ENCODE measurements at regions not wholly inside any gene's neighbourhood (a gene's known extent, or its start where the extent isn't known, plus 50 kb on each side); places are given as distances from the start of the nearest gene placed in this dataset.

GRCh38 chr11:103648054-103648453, 388.4 kb upstream of the DDI1 start:
- H4K20me1 ChIP-seq (ENCODE audit: insufficient read depth), result no peaks in the 10 kb centered on the region
- ChIA-PET CTCF (no interaction called here), POLR2A (ENCODE audit: unreplicated experiment) (interaction anchor here (0.6 kb wide), 2 partner anchors 9 to 457 kb away, joined by 3 to 7 read pairs; no protein-coding TSS in a partner anchor)
- no peaks in the 10 kb centered on the region for H3K27me3 ChIP-seq (ENCODE audit: insufficient read depth, low read depth)
- no peaks in the 10 kb centered on the region for H3F3A ChIP-seq (ENCODE audit: insufficient read depth, low read depth)
- no peak for DNase-seq
- TF ChIP-seq EZH2 (IDR thresholded peaks at IDR 0.05; ENCODE audit: low read depth) (no peak), CTCF (conservative IDR thresholded peaks at IDR 0.05) (no peak)
- H3K79me2 ChIP-seq (ENCODE audit: low read depth), result no peaks in the 10 kb centered on the region
- H3K4me3 ChIP-seq, result no peak overlapping the region
- no peaks in the 10 kb centered on the region for H3K36me3 ChIP-seq (ENCODE audit: low read depth)
- BruUV-seq (replicated peaks), result no TSS peak
- no peak overlapping the region for H3K4me2 ChIP-seq
- no peaks in the 10 kb centered on the region for H3K9me2 ChIP-seq (ENCODE audit: insufficient read depth)
- peak overlapping the region; percentile 26; the same call in 1 of the 2 replicates for H2AFZ ChIP-seq
- peaks cover 9% of the 10 kb centered on the region for H3K9me3 ChIP-seq (ENCODE audit: insufficient read depth, low read depth)
- no peaks in the 10 kb centered on the region for H3K4me1 ChIP-seq (replicated peaks; ENCODE audit: insufficient read depth)
- no peak overlapping the region for H3K27ac ChIP-seq
- intact Hi-C loops (cut with micrococcal nuclease; ENCODE audit: unreplicated experiment), result no loop called here

- Histone ChIP-seq H3K79me2 (ENCODE audit: low read depth) (no peaks in the 10 kb centered on the region), H3K4me1 (replicated peaks; ENCODE audit: insufficient read depth) (no peaks in the 10 kb centered on the region), H3K9me2 (ENCODE audit: insufficient read depth) (no peaks in the 10 kb centered on the region), H2AFZ (no peak overlapping the region; the same call in 1 of the 2 replicates), H3K27ac (no peak overlapping the region), H3F3A (ENCODE audit: insufficient read depth, low read depth) (no peaks in the 10 kb centered on the region), H3K27me3 (ENCODE audit: insufficient read depth, low read depth) (no peaks in the 10 kb centered on the region), H3K36me3 (ENCODE audit: low read depth) (no peaks in the 10 kb centered on the region), H3K4me3 (no peak overlapping the region), H4K20me1 (ENCODE audit: insufficient read depth) (no peaks in the 10 kb centered on the region), H3K4me2 (no peak overlapping the region), H3K9me3 (ENCODE audit: insufficient read depth, low read depth) (peaks cover 9% of the 10 kb centered on the region)
- no peak for TF ChIP-seq CTCF (conservative IDR thresholded peaks at IDR 0.05)
- no peak for TF ChIP-seq EZH2 (IDR thresholded peaks at IDR 0.05; ENCODE audit: low read depth)
- POLR2A ChIA-PET (ENCODE audit: unreplicated experiment), result interaction anchor here (0.6 kb wide), 2 partner anchors 9 to 456 kb away, joined by 3 to 7 read pairs; no protein-coding TSS in a partner anchor
- no peak for DNase-seq
- BruUV-seq (replicated peaks), result no TSS peak
- CTCF ChIA-PET, result no interaction called here
- intact Hi-C loops (cut with micrococcal nuclease; ENCODE audit: unreplicated experiment), result no loop called here
These were observed 387.6 kb upstream of the DDI1 start for GRCh38 chr11:103648670-103649400.

GRCh38 chr11:103649401-103649895, 387.0 kb upstream of the DDI1 start:
- BruUV-seq (replicated peaks), result no TSS peak
- no peaks in the 10 kb centered on the region for H3K27me3 ChIP-seq (ENCODE audit: insufficient read depth, low read depth)
- intact Hi-C loops (cut with micrococcal nuclease; ENCODE audit: unreplicated experiment), result no loop called here
- H3K27ac ChIP-seq, result no peak overlapping the region
- no peak overlapping the region for H2AFZ ChIP-seq
- H3K4me1 ChIP-seq (replicated peaks; ENCODE audit: insufficient read depth), result no peaks in the 10 kb centered on the region
- no peaks in the 10 kb centered on the region for H3F3A ChIP-seq (ENCODE audit: insufficient read depth, low read depth)
- CTCF ChIA-PET, result no interaction called here
- no peak for TF ChIP-seq CTCF (conservative IDR thresholded peaks at IDR 0.05)
- no peak for TF ChIP-seq EZH2 (IDR thresholded peaks at IDR 0.05; ENCODE audit: low read depth)
- DNase-seq, result no peak
- no peaks in the 10 kb centered on the region for H3K36me3 ChIP-seq (ENCODE audit: low read depth)
- no peak overlapping the region for H3K4me3 ChIP-seq
- H3K9me3 ChIP-seq (ENCODE audit: insufficient read depth, low read depth), result peaks cover 9% of the 10 kb centered on the region
- no peaks in the 10 kb centered on the region for H4K20me1 ChIP-seq (ENCODE audit: insufficient read depth)
- POLR2A ChIA-PET (ENCODE audit: unreplicated experiment), result no interaction called here
- no peaks in the 10 kb centered on the region for H3K9me2 ChIP-seq (ENCODE audit: insufficient read depth)
- H3K4me2 ChIP-seq, result no peak overlapping the region
- H3K79me2 ChIP-seq (ENCODE audit: low read depth), result no peaks in the 10 kb centered on the region

Measured in PC-9 (cell line).